ENCODE measurements at regions not wholly inside any gene's neighbourhood (a gene's known extent, or its start where the extent isn't known, plus 50 kb on each side); places are given as distances from the start of the nearest gene placed in this dataset.

- Histone ChIP-seq H3K27ac (replicated peaks in 1 of 4) (no peak overlapping the region), H3K9me3 (no peaks in the 10 kb centered on the region), H3K27me3 (peaks cover 0 to 17% (median 6%) of the 10 kb centered on the region in 4 donors), H3K36me3 (no peaks in the 10 kb centered on the region), H3K4me1 (peaks cover 6 to 13% (median 12%) of the 10 kb centered on the region in 4 donors), H3K4me3 (no peak overlapping the region)
- intact Hi-C loops (cut with DNase I) = no loop called here
- 94% methylated on average over 3 of the region's 3 CpGs for WGBS
- no peak for DNase-seq (ENCODE audit: extremely low spot score)
- TF ChIP-seq POLR2A (IDR thresholded peaks at IDR 0.05; ENCODE audit: low read depth) (no peak), EP300 (IDR thresholded peaks at IDR 0.05) (no peak)
Measured at GRCh38 chr1:241419986-241420385, 63.0 kb upstream of the RGS7 start.

DNA sequence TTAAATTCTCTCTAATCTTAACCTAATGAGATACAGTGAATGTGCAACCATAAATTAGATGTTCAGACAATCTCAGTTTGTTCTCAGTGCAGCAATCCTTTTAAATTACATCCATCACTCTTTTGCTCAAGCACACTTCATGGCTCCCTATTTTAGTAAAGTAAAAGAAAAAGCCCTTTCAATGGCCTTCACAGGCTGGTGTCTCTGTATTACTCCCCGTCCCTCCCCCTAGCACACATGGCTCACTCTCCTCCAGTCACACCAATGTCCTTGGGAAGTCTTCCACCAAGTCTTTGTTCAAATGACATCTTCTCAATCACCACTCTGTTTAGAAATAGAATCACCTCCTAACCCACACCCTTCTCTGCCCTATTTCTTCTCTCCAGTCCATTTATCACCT is 60.3 kb upstream of the RGS7 start:
- Histone ChIP-seq H3K27me3 (no peaks in the 10 kb centered on the region), H3K4me1 (no peaks in the 10 kb centered on the region), H3K4me3 (no peak overlapping the region), H3K27ac (replicated peaks in 1 of 4) (no peak overlapping the region), H3K36me3 (no peaks in the 10 kb centered on the region), H3K9me3 (no peaks in the 10 kb centered on the region)
- TF ChIP-seq EP300 (IDR thresholded peaks at IDR 0.05) = no peak
- TF ChIP-seq, protein P1, sequence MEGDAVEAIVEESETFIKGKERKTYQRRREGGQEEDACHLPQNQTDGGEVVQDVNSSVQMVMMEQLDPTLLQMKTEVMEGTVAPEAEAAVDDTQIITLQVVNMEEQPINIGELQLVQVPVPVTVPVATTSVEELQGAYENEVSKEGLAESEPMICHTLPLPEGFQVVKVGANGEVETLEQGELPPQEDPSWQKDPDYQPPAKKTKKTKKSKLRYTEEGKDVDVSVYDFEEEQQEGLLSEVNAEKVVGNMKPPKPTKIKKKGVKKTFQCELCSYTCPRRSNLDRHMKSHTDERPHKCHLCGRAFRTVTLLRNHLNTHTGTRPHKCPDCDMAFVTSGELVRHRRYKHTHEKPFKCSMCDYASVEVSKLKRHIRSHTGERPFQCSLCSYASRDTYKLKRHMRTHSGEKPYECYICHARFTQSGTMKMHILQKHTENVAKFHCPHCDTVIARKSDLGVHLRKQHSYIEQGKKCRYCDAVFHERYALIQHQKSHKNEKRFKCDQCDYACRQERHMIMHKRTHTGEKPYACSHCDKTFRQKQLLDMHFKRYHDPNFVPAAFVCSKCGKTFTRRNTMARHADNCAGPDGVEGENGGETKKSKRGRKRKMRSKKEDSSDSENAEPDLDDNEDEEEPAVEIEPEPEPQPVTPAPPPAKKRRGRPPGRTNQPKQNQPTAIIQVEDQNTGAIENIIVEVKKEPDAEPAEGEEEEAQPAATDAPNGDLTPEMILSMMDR (IDR thresholded peaks at IDR 0.05) = no peak
- no peak for TF ChIP-seq POLR2A (IDR thresholded peaks at IDR 0.05; ENCODE audit: low read depth)
- no peak for TF ChIP-seq POLR2AphosphoS5 (IDR thresholded peaks at IDR 0.05)
- no peak for DNase-seq (ENCODE audit: extremely low spot score)
- WGBS = 74% methylated on average over 1 of the region's 1 CpG
- intact Hi-C loops (cut with DNase I) = no loop called here

DNA sequence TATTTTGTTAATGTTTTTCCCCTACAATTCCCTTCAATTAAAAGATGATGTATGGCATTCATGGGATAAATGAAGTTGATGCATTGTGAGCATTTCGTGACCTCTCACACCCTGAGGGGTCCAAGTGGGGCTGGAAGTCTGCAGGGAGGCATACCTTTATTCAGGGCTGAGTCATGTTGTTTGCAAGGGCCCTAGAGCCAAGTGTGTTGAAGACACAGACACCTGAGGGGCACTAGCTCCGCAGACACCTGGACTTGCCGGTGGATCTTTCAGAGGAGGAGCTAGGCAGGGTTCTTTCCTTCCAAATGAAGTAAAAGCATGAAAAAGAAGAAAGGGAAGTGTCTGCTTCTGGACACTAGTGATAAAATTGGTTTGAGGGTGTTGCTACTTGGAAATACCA is 57.0 kb upstream of the RGS7 start:
- H3K36me3 ChIP-seq = no peaks in the 10 kb centered on the region
- intact Hi-C loops (cut with DNase I) = no loop called here
- no peak overlapping the region for H3K4me3 ChIP-seq
- H3K27me3 ChIP-seq = no peaks in the 10 kb centered on the region
- TF ChIP-seq EP300 (IDR thresholded peaks at IDR 0.05) (no peak), POLR2A (IDR thresholded peaks at IDR 0.05; ENCODE audit: low read depth) (no peak), POLR2AphosphoS5 (IDR thresholded peaks at IDR 0.05) (no peak)
- TF ChIP-seq, protein P1 (IDR thresholded peaks at IDR 0.05) = no peak
- WGBS = 90% methylated on average over 3 of the region's 3 CpGs
- DNase-seq (ENCODE audit: extremely low spot score) = no peak
- no peaks in the 10 kb centered on the region for H3K4me1 ChIP-seq
- H3K27ac ChIP-seq (replicated peaks in 1 of 4) = no peak overlapping the region
- H3K9me3 ChIP-seq = no peaks in the 10 kb centered on the region

DNA sequence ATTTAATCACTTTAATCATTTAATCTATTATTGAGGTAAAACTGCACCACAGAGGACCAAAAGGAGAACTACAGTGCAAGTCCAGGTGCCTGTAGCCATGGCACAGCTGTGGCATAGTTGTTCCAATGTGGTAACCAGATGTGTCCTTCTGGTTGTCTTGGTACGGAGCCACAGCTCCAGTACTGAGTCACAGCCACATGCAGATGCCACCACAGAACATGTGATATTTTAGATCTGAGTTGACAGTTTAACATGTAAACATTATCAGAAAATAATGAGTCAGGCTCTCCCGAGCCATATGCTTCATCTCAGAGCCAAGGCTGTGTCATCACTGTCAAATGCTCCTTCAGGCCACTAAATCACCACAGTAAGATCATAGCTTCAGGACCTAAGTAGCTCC is 56.4 kb upstream of the RGS7 start:
- Histone ChIP-seq H3K27me3 (no peaks in the 10 kb centered on the region), H3K4me3 (no peak overlapping the region), H3K9me3 (no peaks in the 10 kb centered on the region), H3K27ac (replicated peaks in 1 of 4) (no peak overlapping the region), H3K4me1 (no peaks in the 10 kb centered on the region), H3K36me3 (no peaks in the 10 kb centered on the region)
- WGBS = 61% methylated on average over 2 of the region's 2 CpGs
- no peak for DNase-seq (ENCODE audit: extremely low spot score)
- intact Hi-C loops (cut with DNase I) = no loop called here
- TF ChIP-seq POLR2AphosphoS5 (IDR thresholded peaks at IDR 0.05) (no peak), POLR2A (IDR thresholded peaks at IDR 0.05; ENCODE audit: low read depth) (no peak), EP300 (IDR thresholded peaks at IDR 0.05) (no peak)
- TF ChIP-seq, protein P1 (IDR thresholded peaks at IDR 0.05) = no peak

GRCh38 chr1:241412646-241413045 is 55.6 kb upstream of the RGS7 start:
- WGBS = 88% methylated on average over 4 of the region's 4 CpGs
- Histone ChIP-seq H3K27ac (replicated peaks in 1 of 4) (no peak overlapping the region), H3K4me3 (no peak overlapping the region), H3K4me1 (no peaks in the 10 kb centered on the region), H3K36me3 (no peaks in the 10 kb centered on the region), H3K27me3 (no peaks in the 10 kb centered on the region), H3K9me3 (no peaks in the 10 kb centered on the region)
- TF ChIP-seq EP300 (IDR thresholded peaks at IDR 0.05) = no peak
- TF ChIP-seq POLR2AphosphoS5 (IDR thresholded peaks at IDR 0.05) = no peak
- no peak for TF ChIP-seq POLR2A (IDR thresholded peaks at IDR 0.05; ENCODE audit: low read depth)
- TF ChIP-seq, protein P1 (IDR thresholded peaks at IDR 0.05) = no peak
- intact Hi-C loops (cut with DNase I) = no loop called here
- DNase-seq (ENCODE audit: extremely low spot score) = no peak
